ENCODE measurements at regions not wholly inside any gene's neighbourhood (a gene's known extent, or its start where the extent isn't known, plus 50 kb on each side); places are given as distances from the start of the nearest gene placed in this dataset.

DNA sequence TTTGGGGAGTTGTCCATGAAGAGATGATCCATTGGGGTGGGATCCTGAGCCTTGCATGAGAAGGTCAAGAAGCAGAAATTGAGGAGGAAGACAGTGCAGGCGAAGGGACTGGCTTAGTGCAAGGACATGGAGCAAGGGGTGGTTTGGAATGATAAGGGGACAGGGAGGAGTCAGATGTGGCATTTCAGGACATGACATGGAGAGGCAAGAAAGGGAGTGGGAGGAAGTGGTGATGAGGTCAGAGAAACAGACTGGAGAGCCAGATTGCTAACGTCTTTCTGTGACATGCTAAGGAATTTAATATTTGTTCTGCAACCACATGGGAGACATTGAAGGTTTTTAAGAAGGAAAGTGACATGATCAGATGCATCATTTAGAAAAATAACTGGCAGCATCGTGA lies 346.8 kb upstream of the FMN2 start:
- H3K4me1 Mint-ChIP-seq = no peaks in the 10 kb centered on the region
- H3K27me3 Mint-ChIP-seq (ENCODE audit: insufficient read depth, low read depth) = peaks cover 4% of the 10 kb centered on the region
- no peaks in the 10 kb centered on the region for H3K27me3 ChIP-seq
- DNase-seq (ENCODE audit: low spot score) = no peak
- no peaks in the 10 kb centered on the region for H3K9me3 Mint-ChIP-seq
- H3K27ac Mint-ChIP-seq = no peak overlapping the region
- no peaks in the 10 kb centered on the region for H3K79me2 ChIP-seq (ENCODE audit: low read depth)
- H3K9ac ChIP-seq = no peak overlapping the region
- H3K36me3 Mint-ChIP-seq = no peaks in the 10 kb centered on the region
- H3K4me3 ChIP-seq = no peak overlapping the region
- H2AFZ ChIP-seq (replicated peaks) = no peak overlapping the region
- H3F3A ChIP-seq (ENCODE audit: low read depth) = no peaks in the 10 kb centered on the region
- H3K4me2 ChIP-seq = no peak overlapping the region
- H3K9me3 ChIP-seq (ENCODE audit: low read depth) = no peaks in the 10 kb centered on the region
- H4K20me1 ChIP-seq (ENCODE audit: low read depth) = no peaks in the 10 kb centered on the region
- TF ChIP-seq, protein P1, sequence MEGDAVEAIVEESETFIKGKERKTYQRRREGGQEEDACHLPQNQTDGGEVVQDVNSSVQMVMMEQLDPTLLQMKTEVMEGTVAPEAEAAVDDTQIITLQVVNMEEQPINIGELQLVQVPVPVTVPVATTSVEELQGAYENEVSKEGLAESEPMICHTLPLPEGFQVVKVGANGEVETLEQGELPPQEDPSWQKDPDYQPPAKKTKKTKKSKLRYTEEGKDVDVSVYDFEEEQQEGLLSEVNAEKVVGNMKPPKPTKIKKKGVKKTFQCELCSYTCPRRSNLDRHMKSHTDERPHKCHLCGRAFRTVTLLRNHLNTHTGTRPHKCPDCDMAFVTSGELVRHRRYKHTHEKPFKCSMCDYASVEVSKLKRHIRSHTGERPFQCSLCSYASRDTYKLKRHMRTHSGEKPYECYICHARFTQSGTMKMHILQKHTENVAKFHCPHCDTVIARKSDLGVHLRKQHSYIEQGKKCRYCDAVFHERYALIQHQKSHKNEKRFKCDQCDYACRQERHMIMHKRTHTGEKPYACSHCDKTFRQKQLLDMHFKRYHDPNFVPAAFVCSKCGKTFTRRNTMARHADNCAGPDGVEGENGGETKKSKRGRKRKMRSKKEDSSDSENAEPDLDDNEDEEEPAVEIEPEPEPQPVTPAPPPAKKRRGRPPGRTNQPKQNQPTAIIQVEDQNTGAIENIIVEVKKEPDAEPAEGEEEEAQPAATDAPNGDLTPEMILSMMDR (IDR thresholded peaks at IDR 0.05) = no peak
- TF ChIP-seq EZH2 (IDR thresholded peaks at IDR 0.05) (no peak), EZH2phosphoT487 (IDR thresholded peaks at IDR 0.05) (no peak)
- H3K4me1 ChIP-seq = no peaks in the 10 kb centered on the region
- H3K27ac ChIP-seq = no peak overlapping the region
- no peaks in the 10 kb centered on the region for H3K36me3 ChIP-seq
- no peak overlapping the region for H3K4me3 Mint-ChIP-seq

GRCh38 chr1:239755107-239755912 lies 336.4 kb upstream of the FMN2 start:
- Mint-ChIP-seq H3K9me3 (no peaks in the 10 kb centered on the region), H3K27me3 (ENCODE audit: insufficient read depth, low read depth) (no peaks in the 10 kb centered on the region), H3K36me3 (no peaks in the 10 kb centered on the region), H3K27ac (no peak overlapping the region), H3K4me3 (no peak overlapping the region), H3K4me1 (peaks cover 8% of the 10 kb centered on the region)
- peaks cover 27% of the 10 kb centered on the region for H3K4me1 ChIP-seq
- H3K4me2 ChIP-seq = peak overlapping the region; percentile 40
- no peaks in the 10 kb centered on the region for H3K9me3 ChIP-seq (ENCODE audit: low read depth)
- H3K27me3 ChIP-seq = no peaks in the 10 kb centered on the region
- H4K20me1 ChIP-seq (ENCODE audit: low read depth) = no peaks in the 10 kb centered on the region
- H3K4me3 ChIP-seq = no peak overlapping the region
- no peak overlapping the region for H2AFZ ChIP-seq (replicated peaks)
- TF ChIP-seq, protein P1 (IDR thresholded peaks at IDR 0.05) = no peak
- TF ChIP-seq EZH2 (IDR thresholded peaks at IDR 0.05) (no peak), EZH2phosphoT487 (IDR thresholded peaks at IDR 0.05) (no peak)
- peaks cover 5% of the 10 kb centered on the region for H3F3A ChIP-seq (ENCODE audit: low read depth)
- no peak overlapping the region for H3K9ac ChIP-seq
- H3K79me2 ChIP-seq (ENCODE audit: low read depth) = no peaks in the 10 kb centered on the region
- peak; percentile 28 for DNase-seq (ENCODE audit: low spot score)
- no peak overlapping the region for H3K27ac ChIP-seq
- H3K36me3 ChIP-seq = no peaks in the 10 kb centered on the region

- H3K4me1 Mint-ChIP-seq = peaks cover 8% of the 10 kb centered on the region
- Histone ChIP-seq H3K4me2 (no peak overlapping the region), H3K27ac (no peak overlapping the region), H3K4me3 (no peak overlapping the region), H3F3A (ENCODE audit: low read depth) (peaks cover 5% of the 10 kb centered on the region), H3K79me2 (ENCODE audit: low read depth) (no peaks in the 10 kb centered on the region), H2AFZ (replicated peaks) (no peak overlapping the region), H3K4me1 (peaks cover 36% of the 10 kb centered on the region), H3K36me3 (no peaks in the 10 kb centered on the region), H3K27me3 (no peaks in the 10 kb centered on the region), H4K20me1 (ENCODE audit: low read depth) (no peaks in the 10 kb centered on the region), H3K9ac (no peak overlapping the region), H3K9me3 (ENCODE audit: low read depth) (no peaks in the 10 kb centered on the region)
- H3K27ac Mint-ChIP-seq = no peak overlapping the region
- no peak for DNase-seq (ENCODE audit: low spot score)
- no peak overlapping the region for H3K4me3 Mint-ChIP-seq
- TF ChIP-seq, protein P1 (IDR thresholded peaks at IDR 0.05) = no peak
- TF ChIP-seq EZH2 (IDR thresholded peaks at IDR 0.05) = no peak
- TF ChIP-seq EZH2phosphoT487 (IDR thresholded peaks at IDR 0.05) = no peak
- no peaks in the 10 kb centered on the region for H3K9me3 Mint-ChIP-seq
- no peaks in the 10 kb centered on the region for H3K27me3 Mint-ChIP-seq (ENCODE audit: insufficient read depth, low read depth)
- no peaks in the 10 kb centered on the region for H3K36me3 Mint-ChIP-seq
Measured at GRCh38 chr1:239757716-239758115, 334.0 kb upstream of the FMN2 start.
